Activated CD4-positive, alpha-beta T cell treated with anti-CD3 and anti-CD28 coated beads, Interleukin-2, amount 50 U/mL, for 48 hours (primary cell): ENCODE measurements at regions not wholly inside any gene's neighbourhood (a gene's known extent, or its start where the extent isn't known, plus 50 kb on each side); places are given as distances from the start of the nearest gene placed in this dataset.

Source experiments
- DNase-seq, 2 experiments: peaks; one replicate each; pipeline ENCODE4 v3.0.0-alpha.2; 2020

- DNase-seq = no peak
Observed at GRCh38 chr5:28214292-28214691, 1175.9 kb upstream of the CDH9 start.

DNA sequence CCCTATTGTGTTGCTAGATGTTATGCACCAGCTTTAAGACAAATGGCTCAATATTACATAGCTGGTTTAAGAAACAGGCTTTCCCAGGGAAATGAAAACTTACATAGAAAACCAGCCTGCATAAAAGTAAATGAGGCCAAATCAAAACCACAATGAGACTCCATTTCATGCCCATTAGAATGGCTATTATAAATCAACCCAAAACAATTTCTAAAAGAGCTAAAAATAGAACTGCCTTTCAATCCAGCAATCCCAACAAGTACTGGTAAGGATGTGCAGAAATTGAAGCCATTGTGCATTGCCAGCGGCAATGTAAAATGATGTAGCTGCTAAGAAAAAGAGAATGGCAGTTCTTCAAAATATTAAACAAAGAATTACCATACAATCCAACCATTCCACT, 1170.0 kb upstream of the CDH9 start:
- no peak for DNase-seq

- DNase-seq = no peak
Observed at GRCh38 chr5:28190011-28190410, 1151.6 kb upstream of the CDH9 start.

- no peak for DNase-seq
Observed at GRCh38 chr5:28174691-28175090, 1136.3 kb upstream of the CDH9 start.

- DNase-seq = no peak
Observed at GRCh38 chr5:28165096-28165495, 1126.7 kb upstream of the CDH9 start.

- DNase-seq = no peak
Observed at GRCh38 chr5:28164568-28164967, 1126.2 kb upstream of the CDH9 start.

- no peak for DNase-seq
Observed at GRCh38 chr5:28156981-28157380, 1118.6 kb upstream of the CDH9 start.

DNA sequence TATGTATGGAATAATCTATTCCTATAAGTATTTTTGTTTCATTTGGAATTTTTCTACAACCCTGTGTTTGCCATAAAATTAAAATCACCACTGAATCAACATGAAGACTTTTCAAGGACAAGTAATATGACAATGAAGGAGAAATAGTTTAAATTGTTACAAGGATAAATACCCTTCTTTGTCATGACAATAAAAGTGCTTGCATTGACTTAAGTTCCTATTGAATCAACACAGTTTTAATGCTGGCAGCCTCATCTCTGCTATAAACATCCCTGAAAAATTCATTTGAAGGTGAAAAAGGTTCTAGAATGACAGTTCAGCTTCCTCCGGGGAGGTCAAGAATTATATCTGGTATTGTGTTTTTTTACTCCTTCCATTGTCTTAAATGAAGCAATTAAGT, 1105.1 kb upstream of the CDH9 start:
- DNase-seq = no peak

GRCh38 chr5:28132151-28132550, 1093.8 kb upstream of the CDH9 start:
- no peak for DNase-seq

GRCh38 chr5:28117691-28118090, 1079.3 kb upstream of the CDH9 start:
- no peak for DNase-seq

DNA sequence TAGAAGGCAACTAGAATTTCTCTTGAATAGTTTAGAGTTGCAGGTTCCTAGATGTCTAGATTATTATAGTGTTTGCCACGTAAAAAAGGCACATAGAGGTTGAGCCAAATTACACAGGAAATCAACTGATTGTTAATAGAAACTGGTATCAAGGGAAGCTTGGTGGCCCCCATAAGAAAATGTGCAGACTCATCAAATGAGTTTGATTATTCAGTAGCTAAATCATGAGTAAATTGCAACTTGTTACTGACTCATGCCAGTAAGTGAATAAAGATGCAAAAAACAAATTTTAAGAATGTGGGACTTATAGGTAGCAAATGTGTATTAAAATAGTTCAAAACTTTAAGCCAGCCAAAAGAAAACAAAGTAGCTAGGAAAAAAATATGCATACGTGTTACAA, 1078.9 kb upstream of the CDH9 start:
- DNase-seq = no peak

DNA sequence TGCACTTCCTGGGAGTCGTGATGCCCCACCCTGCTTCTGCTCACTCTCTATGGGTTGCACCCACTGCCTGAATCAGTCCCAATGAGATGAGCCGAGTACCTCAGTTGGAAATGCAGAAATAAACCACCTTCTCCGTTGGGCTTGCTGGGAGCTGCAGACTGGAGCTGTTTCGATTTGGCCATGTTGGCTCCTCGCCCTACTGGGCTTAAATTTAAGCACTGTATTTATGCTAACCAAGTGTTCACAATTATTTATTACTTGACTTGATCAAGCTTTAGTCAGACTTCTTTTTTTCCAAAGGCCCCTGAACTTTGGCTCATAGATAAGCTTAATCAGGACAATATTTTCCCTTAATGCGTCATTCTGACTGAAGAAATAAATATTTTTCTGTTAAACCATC, 1072.4 kb upstream of the CDH9 start:
- no peak for DNase-seq

DNA sequence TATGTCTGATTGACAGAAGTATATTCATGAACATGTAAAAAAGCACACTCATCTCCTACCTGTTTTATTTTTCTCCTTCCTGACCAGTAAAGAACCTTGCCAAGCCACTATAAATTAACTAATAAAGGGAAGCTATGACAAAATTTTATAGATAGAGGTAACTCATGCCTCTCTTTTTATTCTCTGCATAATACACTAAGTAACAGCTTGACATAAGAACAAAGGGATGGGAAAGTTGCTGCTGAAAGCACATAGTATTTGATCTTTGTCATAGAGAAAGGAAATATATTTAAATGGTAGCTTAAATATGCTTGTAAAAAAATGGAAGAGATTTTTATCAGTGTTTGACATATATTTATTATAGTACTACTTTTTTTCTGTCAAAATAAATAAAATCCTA, 1065.7 kb upstream of the CDH9 start:
- no peak for DNase-seq

- DNase-seq = no peak
Observed at GRCh38 chr5:28084069-28084468, 1045.7 kb upstream of the CDH9 start.

- DNase-seq = no peak
Observed at GRCh38 chr5:28082610-28083009, 1044.2 kb upstream of the CDH9 start.

- DNase-seq = no peak
Observed at GRCh38 chr5:28077291-28078240, 1039.2 kb upstream of the CDH9 start.

DNA sequence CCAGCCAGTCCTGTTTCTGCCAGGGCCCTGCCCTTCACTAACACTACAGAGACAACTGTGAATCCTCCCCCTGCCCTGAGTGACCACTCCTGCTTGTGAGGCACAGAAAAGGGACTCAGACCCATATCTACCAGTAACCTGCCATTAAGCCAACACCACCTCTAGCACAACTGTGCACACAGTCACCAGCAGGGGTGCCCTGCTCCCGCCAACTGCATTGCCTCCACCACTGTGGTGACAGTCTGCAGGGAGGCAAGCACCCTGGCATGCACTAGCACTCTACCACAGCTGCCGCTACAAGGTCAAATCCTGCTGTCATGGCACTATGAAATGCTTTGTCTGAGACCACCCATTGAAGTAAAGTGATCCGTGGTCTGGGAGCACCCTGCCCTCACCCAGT, 1028.5 kb upstream of the CDH9 start:
- no peak for DNase-seq

DNA sequence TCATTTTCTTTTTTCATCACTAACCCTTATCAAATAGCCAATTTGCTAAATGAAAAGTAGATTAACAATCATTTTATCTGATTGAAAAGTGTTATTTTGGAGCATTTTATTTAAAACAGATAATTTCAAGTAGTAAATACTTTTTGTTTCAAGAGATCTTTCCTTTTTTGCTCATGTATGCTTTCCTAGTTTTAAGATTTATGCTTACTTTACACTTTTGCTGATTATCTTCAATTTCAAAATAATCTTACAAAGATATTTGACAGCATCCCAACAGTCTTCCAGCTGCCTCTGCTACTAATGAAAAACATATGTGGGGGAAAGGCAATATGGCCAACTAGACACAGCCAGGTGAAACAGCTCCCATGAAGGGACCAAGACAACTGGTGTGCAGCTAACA, 1027.3 kb upstream of the CDH9 start:
- no peak for DNase-seq

DNA sequence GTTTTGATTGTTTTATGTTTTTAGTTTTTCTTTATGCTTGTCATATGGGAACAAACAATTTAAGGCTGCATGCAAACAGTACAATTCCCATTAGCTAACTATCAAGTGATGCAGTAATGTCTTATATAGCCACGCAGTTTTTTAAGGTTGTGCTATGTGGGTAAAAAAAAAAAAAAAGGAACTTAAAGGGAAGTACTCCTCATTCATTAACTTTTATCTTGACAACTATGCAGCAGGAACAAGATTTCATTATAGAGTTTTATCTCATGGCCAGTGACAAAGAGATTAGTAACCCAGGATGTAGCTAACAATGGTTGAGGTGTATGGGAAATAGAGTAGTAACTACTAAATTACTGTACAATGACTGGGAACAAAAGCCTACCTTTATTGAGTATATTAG, 1008.2 kb upstream of the CDH9 start:
- no peak for DNase-seq

DNA sequence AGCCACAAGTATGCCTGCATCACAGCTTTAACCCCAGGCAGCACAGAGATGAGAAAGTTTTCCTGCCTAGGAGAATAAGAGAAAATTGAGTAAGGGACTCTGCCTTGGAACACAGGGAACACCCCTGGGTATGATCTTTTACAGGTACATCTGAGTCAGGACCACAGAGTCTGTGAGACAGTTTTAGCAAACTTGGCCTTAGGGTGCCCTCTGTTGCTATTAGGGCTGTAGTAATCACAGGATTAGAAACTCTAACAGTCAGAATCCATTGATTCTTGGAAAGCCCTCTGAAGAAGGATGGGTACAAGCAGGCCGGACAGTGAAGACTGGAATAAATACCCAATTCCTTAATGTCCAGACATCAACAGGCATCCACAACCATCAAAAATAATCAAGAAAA, 989.5 kb upstream of the CDH9 start:
- DNase-seq = no peak

GRCh38 chr5:28017178-28017577, 978.8 kb upstream of the CDH9 start:
- no peak for DNase-seq

DNA sequence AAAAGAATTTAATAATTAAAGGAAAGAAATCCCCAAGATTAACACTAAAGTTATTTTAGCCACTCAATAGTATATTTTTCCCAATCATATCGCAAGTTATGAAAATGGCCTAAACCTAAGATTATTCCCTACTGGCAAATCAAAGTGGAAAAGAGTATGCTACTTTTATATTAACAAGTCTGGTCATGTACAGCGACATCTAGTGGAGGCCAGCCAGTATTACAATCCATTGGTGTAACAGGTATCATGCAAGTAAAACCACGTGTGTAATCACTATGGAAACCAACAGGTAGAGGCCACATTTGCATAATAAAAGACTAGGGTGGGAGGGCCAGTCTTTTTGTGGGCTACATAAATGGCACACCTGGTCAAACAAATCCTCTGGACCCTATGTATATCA, 976.4 kb upstream of the CDH9 start:
- DNase-seq = peak in 1 of 2 experiments; percentile 4

- no peak for DNase-seq
Observed at GRCh38 chr5:28012538-28012937, 974.2 kb upstream of the CDH9 start.

DNA sequence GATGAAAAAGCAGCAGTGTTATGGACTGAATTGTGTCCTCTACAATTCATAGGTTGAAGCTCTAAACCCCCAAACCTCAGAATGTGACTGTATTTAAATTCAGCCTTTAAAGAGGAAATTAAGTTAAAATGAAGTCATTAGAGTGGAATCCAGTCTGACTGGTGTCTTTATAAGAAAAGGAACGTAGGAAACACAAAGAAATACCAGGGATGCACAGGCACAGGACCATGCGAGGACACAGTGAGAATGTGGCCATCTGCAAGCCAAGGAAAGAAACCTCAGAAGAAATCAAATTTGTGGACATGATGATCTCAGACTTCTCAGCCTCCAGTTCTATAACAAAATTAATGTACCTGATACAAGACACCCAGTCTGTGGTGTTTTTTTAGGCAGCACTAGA, 971.2 kb upstream of the CDH9 start:
- no peak for DNase-seq

GRCh38 chr5:27996665-27997064, 958.3 kb upstream of the CDH9 start:
- DNase-seq = no peak
